Keratinocyte (primary cell): ENCODE measurements at regions not wholly inside any gene's neighbourhood (a gene's known extent, or its start where the extent isn't known, plus 50 kb on each side); places are given as distances from the start of the nearest gene placed in this dataset.

Experiments
- EZH2 ChIP-seq: IDR thresholded peaks from one replicate; pipeline ENCODE4 v1.6.1; 2012; ENCODE audit warnings: inconsistent platforms, mild to moderate bottlenecking, low read length, moderate library complexity
- TF ChIP-seq, protein P1 (sequence below), 3 experiments: IDR thresholded peaks in 1 of 3; conservative IDR thresholded peaks in 1 of 3; optimal IDR thresholded peaks in 1 of 3; 2 replicates in 2 of 3; 3 replicates in 1 of 3; pipeline versions ENCODE3 to v1.5.1; 2011; ENCODE audit warnings: low read length in 3 of 3, mild to moderate bottlenecking in 3 of 3, moderate library complexity in 2 of 3, control low read depth in 1 of 3, inconsistent platforms in 1 of 3; ENCODE audit not compliant: insufficient read depth in 2 of 3; ENCODE audit errors: extremely low read depth in 1 of 3

DNA sequence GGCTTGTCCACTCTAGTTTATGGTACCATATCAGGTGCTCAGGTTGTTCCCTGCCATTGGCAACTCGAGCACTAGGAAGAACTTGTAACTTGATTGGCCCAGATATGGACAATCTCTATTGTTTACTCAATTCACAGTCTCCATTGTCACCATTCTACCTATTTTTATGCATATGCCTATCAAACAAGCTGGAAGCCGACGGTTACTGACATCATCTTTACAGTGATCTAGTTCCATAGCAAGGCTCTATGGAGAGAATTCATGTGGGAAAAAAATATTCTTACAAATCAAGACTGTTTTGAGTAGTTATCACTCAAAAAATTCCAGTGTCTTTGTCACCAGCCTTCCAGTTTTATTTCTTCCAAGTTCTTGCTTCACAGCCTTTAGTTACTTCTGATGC is 1006.2 kb upstream of the PRR20A start:
- TF ChIP-seq, protein P1, sequence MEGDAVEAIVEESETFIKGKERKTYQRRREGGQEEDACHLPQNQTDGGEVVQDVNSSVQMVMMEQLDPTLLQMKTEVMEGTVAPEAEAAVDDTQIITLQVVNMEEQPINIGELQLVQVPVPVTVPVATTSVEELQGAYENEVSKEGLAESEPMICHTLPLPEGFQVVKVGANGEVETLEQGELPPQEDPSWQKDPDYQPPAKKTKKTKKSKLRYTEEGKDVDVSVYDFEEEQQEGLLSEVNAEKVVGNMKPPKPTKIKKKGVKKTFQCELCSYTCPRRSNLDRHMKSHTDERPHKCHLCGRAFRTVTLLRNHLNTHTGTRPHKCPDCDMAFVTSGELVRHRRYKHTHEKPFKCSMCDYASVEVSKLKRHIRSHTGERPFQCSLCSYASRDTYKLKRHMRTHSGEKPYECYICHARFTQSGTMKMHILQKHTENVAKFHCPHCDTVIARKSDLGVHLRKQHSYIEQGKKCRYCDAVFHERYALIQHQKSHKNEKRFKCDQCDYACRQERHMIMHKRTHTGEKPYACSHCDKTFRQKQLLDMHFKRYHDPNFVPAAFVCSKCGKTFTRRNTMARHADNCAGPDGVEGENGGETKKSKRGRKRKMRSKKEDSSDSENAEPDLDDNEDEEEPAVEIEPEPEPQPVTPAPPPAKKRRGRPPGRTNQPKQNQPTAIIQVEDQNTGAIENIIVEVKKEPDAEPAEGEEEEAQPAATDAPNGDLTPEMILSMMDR (optimal IDR thresholded peaks at IDR 0.05 in 1 of 3, IDR thresholded peaks at IDR 0.05 in 1 of 3, conservative IDR thresholded peaks at IDR 0.05 in 1 of 3; ENCODE audit: extremely low read depth in 1 of 3, insufficient read depth in 2 of 3, low read length in 3 of 3) = no peak
- TF ChIP-seq EZH2 = no peak
